ENCODE measurements at regions not wholly inside any gene's neighbourhood (a gene's known extent, or its start where the extent isn't known, plus 50 kb on each side); places are given as distances from the start of the nearest gene placed in this dataset.

DNA sequence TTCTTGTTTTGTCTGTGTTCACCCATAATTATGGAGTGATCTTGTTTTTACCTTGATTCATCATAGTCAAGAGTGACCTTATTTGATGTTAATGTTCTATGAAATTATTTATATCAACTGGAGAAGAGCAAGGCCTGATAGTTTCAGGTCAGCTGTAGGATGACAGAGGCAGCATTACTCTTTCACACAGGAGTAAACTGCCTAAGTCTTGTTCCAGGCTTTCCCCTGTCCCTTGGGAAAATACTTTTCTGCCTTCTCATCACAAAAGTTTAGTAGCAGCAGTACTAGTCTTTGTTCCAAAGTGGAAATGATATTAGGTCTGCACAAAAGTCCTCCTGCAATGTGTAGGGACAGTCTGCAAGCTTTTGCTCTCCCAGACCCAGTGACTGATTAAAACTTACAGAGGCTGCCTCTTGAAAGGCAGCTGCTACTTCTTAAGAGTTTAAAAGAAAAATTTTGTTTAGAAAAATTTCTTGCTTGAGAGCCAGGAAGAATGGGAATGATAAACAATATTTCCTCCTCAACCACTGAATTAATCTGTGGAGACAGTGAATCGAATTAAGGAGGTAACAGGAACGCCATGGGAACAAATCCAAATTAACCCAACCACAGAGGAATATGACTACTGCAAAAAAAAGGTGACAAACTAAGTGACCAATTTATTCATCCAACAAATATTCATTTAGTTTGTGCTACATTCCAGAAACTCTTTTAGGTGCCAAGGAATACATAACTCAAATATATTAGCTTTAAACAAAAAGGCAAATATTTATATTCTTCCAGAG, 991.4 kb upstream of the PABPC4L start:
- 48 to 64% (median 57%) methylated on average over 2 of the region's 2 CpGs for WGBS, 5 donors
- H3K4me1 ChIP-seq: no peaks in the 10 kb centered on the region
- H3K27ac ChIP-seq: no peak overlapping the region
- H3K27me3 ChIP-seq (replicated peaks in 1 of 7): no peaks in the 10 kb centered on the region
- peaks cover 0 to 7% (median 0%) of the 10 kb centered on the region in 8 donors for H3K9me3 ChIP-seq
- no peaks in the 10 kb centered on the region for H3K36me3 ChIP-seq
- DNase-seq: no peak
- TF ChIP-seq POLR2A (IDR thresholded peaks at IDR 0.05) (no peak), POLR2AphosphoS5 (IDR thresholded peaks at IDR 0.05) (no peak), CTCF (IDR thresholded peaks at IDR 0.05 in 8 of 11, conservative IDR thresholded peaks at IDR 0.05 in 3 of 11) (no peak)
- no peak overlapping the region for H3K4me3 ChIP-seq
- intact Hi-C loops (cut with DNase I; ENCODE audit: low total_unique reads): no loop called here

GRCh38 chr4:135191596-135191995, 990.0 kb upstream of the PABPC4L start:
- Histone ChIP-seq H3K9me3 (peaks cover 0 to 7% (median 0%) of the 10 kb centered on the region in 8 donors), H3K36me3 (no peaks in the 10 kb centered on the region), H3K4me1 (no peaks in the 10 kb centered on the region), H3K4me3 (no peak overlapping the region), H3K27me3 (replicated peaks in 1 of 7) (no peaks in the 10 kb centered on the region), H3K27ac (no peak overlapping the region)
- intact Hi-C loops (cut with DNase I; ENCODE audit: low total_unique reads): no loop called here
- no peak for TF ChIP-seq POLR2AphosphoS5 (IDR thresholded peaks at IDR 0.05)
- no peak for TF ChIP-seq CTCF (IDR thresholded peaks at IDR 0.05 in 8 of 11, conservative IDR thresholded peaks at IDR 0.05 in 3 of 11)
- no peak for TF ChIP-seq POLR2A (IDR thresholded peaks at IDR 0.05)
- no peak for DNase-seq
- WGBS, 5 donors: 43 to 70% (median 55%) methylated on average over 1 of the region's 1 CpG

GRCh38 chr4:135186002-135186401, 984.4 kb upstream of the PABPC4L start:
- Histone ChIP-seq H3K27ac (no peak overlapping the region), H3K4me1 (no peaks in the 10 kb centered on the region), H3K36me3 (no peaks in the 10 kb centered on the region), H3K4me3 (no peak overlapping the region), H3K27me3 (replicated peaks in 1 of 7) (no peaks in the 10 kb centered on the region), H3K9me3 (peaks cover 0 to 17% (median 4%) of the 10 kb centered on the region in 8 donors)
- DNase-seq: no peak
- TF ChIP-seq POLR2AphosphoS5 (IDR thresholded peaks at IDR 0.05): no peak
- no peak for TF ChIP-seq POLR2A (IDR thresholded peaks at IDR 0.05)
- no peak for TF ChIP-seq CTCF (IDR thresholded peaks at IDR 0.05 in 8 of 11, conservative IDR thresholded peaks at IDR 0.05 in 3 of 11)
- WGBS, 5 donors: 43 to 56% (median 51%) methylated on average over 3 of the region's 3 CpGs
- intact Hi-C loops (cut with DNase I; ENCODE audit: low total_unique reads): no loop called here

- Histone ChIP-seq H3K4me3 (no peak overlapping the region), H3K36me3 (no peaks in the 10 kb centered on the region), H3K27ac (no peak overlapping the region), H3K4me1 (no peaks in the 10 kb centered on the region), H3K9me3 (peaks cover 0 to 17% (median 4%) of the 10 kb centered on the region in 8 donors), H3K27me3 (replicated peaks in 1 of 7) (no peaks in the 10 kb centered on the region)
- intact Hi-C loops (cut with DNase I; ENCODE audit: low total_unique reads): no loop called here
- TF ChIP-seq CTCF (IDR thresholded peaks at IDR 0.05 in 8 of 11, conservative IDR thresholded peaks at IDR 0.05 in 3 of 11) (no peak), POLR2AphosphoS5 (IDR thresholded peaks at IDR 0.05) (no peak), POLR2A (IDR thresholded peaks at IDR 0.05) (no peak)
- no peak for DNase-seq
- WGBS, 5 donors: 60 to 76% (median 63%) methylated on average over 4 of the region's 4 CpGs
Measured at GRCh38 chr4:135185256-135185655, 983.7 kb upstream of the PABPC4L start.
